ENCODE measurements at regions not wholly inside any gene's neighbourhood (a gene's known extent, or its start where the extent isn't known, plus 50 kb on each side); places are given as distances from the start of the nearest gene placed in this dataset.

DNA sequence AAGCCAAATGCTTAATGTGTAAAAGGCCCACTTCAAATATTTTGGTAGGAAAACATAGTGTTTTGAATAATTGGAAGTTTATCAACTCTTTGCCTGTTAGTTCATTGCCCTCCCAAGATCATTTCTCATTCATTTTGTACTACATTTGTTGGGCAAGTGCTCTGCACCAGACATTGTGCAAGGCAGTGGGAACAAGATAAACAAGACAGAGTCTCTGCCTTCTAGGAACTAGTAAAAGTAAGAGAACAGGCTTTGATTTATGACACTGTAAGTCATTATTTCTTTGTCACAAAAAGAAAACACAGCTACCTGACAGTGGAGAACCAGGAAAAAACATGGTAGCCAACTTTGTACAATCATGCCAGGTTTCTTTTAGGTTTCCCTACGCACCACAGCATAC, 63.7 kb upstream of the PAM start:
- Histone ChIP-seq H3K9me3 (no peaks in the 10 kb centered on the region), H3K27me3 (no peaks in the 10 kb centered on the region), H3K36me3 (no peaks in the 10 kb centered on the region), H3K4me3 (no peak overlapping the region), H3K4me1 (no peaks in the 10 kb centered on the region), H3K27ac (no peak overlapping the region)
- TF ChIP-seq POLR2A (IDR thresholded peaks at IDR 0.05) (no peak), CTCF (IDR thresholded peaks at IDR 0.05) (no peak)
- no peak for DNase-seq
- intact Hi-C loops (cut with DNase I; ENCODE audit: low total_unique reads), result no loop called here

GRCh38 chr5:102700120-102700831, 54.8 kb upstream of the PAM start:
- no peaks in the 10 kb centered on the region for H3K36me3 ChIP-seq
- no peaks in the 10 kb centered on the region for H3K27me3 ChIP-seq
- intact Hi-C loops (cut with DNase I; ENCODE audit: low total_unique reads), result no loop called here
- DNase-seq, result no peak
- no peak overlapping the region for H3K27ac ChIP-seq
- no peak overlapping the region for H3K4me3 ChIP-seq
- no peaks in the 10 kb centered on the region for H3K4me1 ChIP-seq
- no peaks in the 10 kb centered on the region for H3K9me3 ChIP-seq
- TF ChIP-seq CTCF (IDR thresholded peaks at IDR 0.05) (no peak), POLR2A (IDR thresholded peaks at IDR 0.05) (no peak)

GRCh38 chr5:102700916-102701315, 54.2 kb upstream of the PAM start:
- no peaks in the 10 kb centered on the region for H3K36me3 ChIP-seq
- H3K27me3 ChIP-seq, result no peaks in the 10 kb centered on the region
- intact Hi-C loops (cut with DNase I; ENCODE audit: low total_unique reads), result no loop called here
- H3K4me3 ChIP-seq, result no peak overlapping the region
- no peak overlapping the region for H3K27ac ChIP-seq
- DNase-seq, result no peak
- H3K9me3 ChIP-seq, result no peaks in the 10 kb centered on the region
- TF ChIP-seq CTCF (IDR thresholded peaks at IDR 0.05), result no peak
- no peak for TF ChIP-seq POLR2A (IDR thresholded peaks at IDR 0.05)
- H3K4me1 ChIP-seq, result no peaks in the 10 kb centered on the region

DNA sequence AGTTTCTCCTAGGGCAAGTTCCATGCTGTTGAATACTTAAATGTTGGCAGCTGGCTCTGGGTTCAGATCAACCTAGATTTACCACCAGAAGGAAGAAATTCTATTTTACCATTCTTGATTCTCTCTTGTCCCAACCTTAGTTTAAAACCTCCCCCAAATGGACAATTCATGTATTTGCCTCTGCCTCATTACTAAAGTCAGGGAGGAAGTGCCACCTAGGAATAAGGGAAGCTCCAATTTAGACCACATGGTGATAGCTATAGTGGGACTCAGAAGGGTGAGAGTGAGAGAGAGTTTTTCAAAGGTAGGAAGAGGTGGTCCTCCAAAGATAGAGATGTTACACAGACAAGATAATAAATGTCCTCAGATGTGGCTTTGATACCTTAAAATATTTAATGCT, 53.4 kb upstream of the PAM start:
- no peaks in the 10 kb centered on the region for H3K9me3 ChIP-seq
- H3K27ac ChIP-seq, result no peak overlapping the region
- H3K4me3 ChIP-seq, result no peak overlapping the region
- intact Hi-C loops (cut with DNase I; ENCODE audit: low total_unique reads), result no loop called here
- TF ChIP-seq CTCF (IDR thresholded peaks at IDR 0.05) (no peak), POLR2A (IDR thresholded peaks at IDR 0.05) (no peak)
- H3K36me3 ChIP-seq, result no peaks in the 10 kb centered on the region
- H3K27me3 ChIP-seq, result no peaks in the 10 kb centered on the region
- no peak for DNase-seq
- H3K4me1 ChIP-seq, result no peaks in the 10 kb centered on the region
